ENCODE measurements at regions not wholly inside any gene's neighbourhood (a gene's known extent, or its start where the extent isn't known, plus 50 kb on each side); places are given as distances from the start of the nearest gene placed in this dataset.
"Not testable (repeated sequence)": the region's sequence is repeated elsewhere in the genome, so short reads cannot be mapped to it uniquely, and the experiment has no call there.

DNA sequence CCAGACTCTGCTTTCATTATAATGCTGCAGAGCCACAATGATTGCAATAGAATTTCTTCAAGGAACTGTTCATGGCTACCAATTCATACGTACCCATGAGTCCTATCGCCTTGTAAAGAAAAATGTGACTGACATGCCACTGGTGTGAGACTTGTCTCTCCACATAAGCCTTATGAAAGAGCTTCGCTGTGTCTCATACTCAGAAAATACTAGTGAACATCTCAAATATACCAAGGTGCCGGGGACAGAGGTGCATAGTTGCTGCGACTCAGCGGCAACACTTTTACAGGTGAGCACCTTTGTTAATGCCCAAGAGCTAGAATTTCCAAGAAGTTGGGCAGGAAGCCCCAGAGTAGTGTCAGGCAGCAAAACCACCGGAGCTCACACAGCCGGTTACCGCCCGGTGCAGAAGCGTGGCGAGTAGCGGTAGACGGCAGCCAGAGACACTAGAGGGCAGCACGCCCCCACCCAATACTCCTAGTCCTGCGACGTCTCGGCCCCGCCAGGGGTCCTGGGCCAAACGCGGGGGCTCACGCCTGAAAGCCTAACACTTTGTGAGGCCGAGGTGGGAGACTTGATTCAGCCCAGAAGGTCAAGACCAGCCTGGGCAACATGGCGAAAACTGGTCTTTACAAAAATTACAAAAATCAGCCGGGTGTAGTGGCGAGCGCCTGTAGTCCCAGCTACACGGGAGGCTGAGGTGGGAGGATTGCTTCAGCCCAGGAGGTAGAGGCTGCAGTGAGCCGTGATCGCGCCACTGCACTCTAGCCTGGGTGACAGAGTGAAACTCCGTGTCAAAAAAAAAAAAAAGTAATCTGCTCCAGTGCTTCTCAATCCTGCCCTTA, 50.5 kb upstream of the CCL21 start:
- H3K4me1 Mint-ChIP-seq (ENCODE audit: low read depth); intact Hi-C loops (cut with micrococcal nuclease); H3K9me3 Mint-ChIP-seq; POLR2A ChIA-PET; H3K27ac Mint-ChIP-seq; H3K4me3 Mint-ChIP-seq; H3K36me3 Mint-ChIP-seq (ENCODE audit: low read depth): not testable (repeated sequence)
- ATAC-seq = peak; percentile 85
- TF ChIP-seq, protein P1, sequence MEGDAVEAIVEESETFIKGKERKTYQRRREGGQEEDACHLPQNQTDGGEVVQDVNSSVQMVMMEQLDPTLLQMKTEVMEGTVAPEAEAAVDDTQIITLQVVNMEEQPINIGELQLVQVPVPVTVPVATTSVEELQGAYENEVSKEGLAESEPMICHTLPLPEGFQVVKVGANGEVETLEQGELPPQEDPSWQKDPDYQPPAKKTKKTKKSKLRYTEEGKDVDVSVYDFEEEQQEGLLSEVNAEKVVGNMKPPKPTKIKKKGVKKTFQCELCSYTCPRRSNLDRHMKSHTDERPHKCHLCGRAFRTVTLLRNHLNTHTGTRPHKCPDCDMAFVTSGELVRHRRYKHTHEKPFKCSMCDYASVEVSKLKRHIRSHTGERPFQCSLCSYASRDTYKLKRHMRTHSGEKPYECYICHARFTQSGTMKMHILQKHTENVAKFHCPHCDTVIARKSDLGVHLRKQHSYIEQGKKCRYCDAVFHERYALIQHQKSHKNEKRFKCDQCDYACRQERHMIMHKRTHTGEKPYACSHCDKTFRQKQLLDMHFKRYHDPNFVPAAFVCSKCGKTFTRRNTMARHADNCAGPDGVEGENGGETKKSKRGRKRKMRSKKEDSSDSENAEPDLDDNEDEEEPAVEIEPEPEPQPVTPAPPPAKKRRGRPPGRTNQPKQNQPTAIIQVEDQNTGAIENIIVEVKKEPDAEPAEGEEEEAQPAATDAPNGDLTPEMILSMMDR (IDR thresholded peaks at IDR 0.05) = peak; percentile 79
- DNase-seq = peak; percentile 70
- CTCF ChIA-PET = interaction anchor here (0.6 to 2.4 kb wide), 17 partner anchors 14 to 718 kb away, joined by 3 to 14 read pairs (median 4); partner anchors contain the start of gene FANCG
- H3K27me3 Mint-ChIP-seq = peaks cover 30% of the 10 kb centered on the region

Data from activated CD8-positive, alpha-beta T cell treated with anti-CD3 and anti-CD28 coated beads for 36 hours (primary cell).